SHP77 (cell line): ENCODE measurements at regions not wholly inside any gene's neighbourhood (a gene's known extent, or its start where the extent isn't known, plus 50 kb on each side); places are given as distances from the start of the nearest gene placed in this dataset.
"Not testable (repeated sequence)": the region's sequence is repeated elsewhere in the genome, so short reads cannot be mapped to it uniquely, and the experiment has no call there.

ENCODE experiments used
- DNase-seq, 2 experiments: peaks; one replicate each; lab custom pipeline; 2025; lab: John Stamatoyannopoulos, UW

DNA sequence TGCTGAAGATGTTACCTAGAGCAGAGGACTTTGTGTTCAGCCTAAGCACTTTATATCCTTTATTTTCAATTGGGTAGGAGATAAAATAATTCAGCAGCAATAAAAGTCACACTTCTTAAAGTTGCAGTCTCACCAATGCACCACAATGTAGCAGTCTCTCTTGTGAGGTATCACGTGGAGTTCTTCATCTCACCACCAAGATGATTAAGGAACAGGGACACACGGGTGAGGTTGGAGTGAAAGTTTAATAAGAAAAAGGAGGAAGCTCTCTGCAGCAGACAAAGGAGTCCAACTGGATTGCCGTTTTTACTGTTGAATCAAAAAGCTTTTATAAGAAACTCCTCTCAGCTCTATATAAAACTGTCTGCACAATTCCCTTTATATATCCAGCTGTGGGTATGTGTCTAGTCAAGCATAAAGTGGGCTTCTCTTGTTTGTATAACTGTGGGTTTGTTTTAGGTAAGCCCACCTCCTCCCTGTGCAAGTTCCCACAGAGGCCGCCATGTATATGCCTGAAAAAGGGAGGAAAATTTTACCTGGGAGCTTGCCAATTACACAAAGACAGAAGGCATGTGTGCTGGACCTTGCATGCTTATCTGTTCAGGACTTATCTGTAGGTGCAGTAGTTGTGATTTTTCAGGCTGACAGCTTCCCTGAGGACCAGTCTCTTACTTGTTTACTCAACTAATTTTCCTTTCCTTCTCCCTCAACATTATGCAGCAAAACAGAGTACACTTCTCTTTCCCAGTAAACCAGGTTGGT, 1497.2 kb upstream of the TPTE start:
- DNase-seq = not testable (repeated sequence)

DNA sequence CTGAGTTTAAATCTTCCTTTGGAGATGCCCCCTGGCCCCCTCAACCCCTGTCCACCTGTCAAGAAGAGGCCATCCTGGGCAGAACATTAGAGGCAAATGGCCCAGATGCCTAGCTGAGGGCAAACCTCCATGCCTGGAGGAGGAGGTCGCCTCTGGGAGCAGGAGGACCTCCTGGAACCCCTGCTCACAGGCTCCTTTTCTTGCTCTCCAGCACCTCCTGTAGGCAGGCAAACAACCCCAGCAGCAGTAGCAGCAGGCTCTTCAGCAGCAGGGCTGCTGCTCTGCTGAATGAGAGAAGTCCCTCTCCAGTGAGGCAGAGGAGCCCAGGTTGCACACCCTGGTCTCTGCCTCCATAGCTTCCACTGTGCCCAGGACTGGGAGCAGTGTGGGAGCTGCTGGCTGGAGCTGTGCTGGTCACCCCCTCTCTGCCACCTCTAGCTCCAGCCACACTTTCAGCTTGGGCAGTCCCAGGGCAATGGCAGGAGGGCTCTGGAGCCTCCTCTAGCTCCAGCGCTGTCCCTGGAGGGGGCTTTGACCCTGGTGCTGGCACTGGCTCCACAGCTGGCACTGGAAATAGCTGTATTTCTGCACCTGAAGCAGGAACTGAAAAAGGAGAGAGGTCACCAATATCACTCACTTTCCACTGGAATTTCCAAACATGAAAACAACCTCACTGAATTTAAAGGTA, 1494.5 kb upstream of the TPTE start:
- DNase-seq = not testable (repeated sequence)

DNA sequence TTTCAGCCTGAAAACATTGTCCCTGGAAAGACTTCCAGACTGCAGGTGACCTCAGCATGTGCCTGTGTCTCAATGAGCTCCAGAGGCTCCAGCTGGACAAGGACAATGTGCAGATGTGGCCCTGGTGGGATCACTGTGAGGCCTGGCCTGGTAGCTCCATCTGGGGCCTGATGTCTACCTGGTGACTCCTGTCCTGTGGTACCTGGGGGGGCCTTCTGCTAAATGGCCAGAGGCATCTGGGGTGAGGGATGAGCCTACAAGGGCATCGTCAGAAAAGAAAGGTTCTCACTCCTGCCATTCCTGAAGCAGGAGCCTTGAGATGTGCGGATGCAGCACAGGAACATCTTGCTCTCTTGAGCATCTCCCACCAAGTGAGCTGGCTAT, 1494.0 kb upstream of the TPTE start:
- not testable (repeated sequence) for DNase-seq

GRCh38 chr21:9028624-9029431, 1492.6 kb upstream of the TPTE start:
- DNase-seq = not testable (repeated sequence)

GRCh38 chr21:9030141-9030665, 1491.2 kb upstream of the TPTE start:
- not testable (repeated sequence) for DNase-seq

DNA sequence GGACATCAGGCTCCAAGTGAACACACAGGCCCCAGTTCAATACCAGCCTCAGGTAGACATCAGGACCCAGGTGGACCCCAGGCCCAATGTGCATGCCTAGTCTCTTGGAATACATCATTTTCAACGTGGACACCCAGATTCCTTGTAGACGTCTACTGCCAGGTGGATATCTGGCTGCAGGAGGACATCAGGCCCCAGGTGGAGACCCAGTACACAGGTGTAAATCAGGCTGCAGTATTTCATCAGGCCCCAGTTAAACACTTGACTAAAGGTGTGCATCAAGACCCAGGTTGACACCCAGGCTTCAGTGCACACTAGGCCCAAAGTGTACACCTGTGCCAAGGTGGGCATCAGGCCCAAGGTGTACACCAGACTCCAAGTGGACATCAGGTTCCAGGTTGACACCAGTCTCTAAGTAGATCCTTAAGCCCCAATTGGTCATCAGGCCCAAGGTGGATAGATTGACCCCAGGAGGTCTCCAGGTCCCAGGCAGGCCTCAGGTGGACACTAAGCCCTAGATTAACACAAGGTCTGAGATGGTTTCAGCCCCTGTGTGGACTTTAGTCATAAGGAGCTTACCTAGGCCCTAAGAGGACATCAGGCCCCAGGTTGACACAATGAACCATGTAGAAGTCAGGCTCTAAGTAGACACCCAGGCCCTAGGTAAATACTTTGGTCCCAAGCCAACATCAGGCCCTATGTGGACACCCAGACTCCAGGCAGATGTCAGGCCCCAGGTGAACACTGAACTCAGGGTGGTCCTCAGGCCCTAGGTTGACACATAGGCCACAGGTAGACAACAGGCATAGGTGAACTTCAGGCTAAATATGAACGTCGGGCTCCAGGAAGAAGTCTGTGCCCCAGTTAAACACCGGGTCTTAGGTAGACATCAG, 1489.7 kb upstream of the TPTE start:
- DNase-seq = not testable (repeated sequence)

DNA sequence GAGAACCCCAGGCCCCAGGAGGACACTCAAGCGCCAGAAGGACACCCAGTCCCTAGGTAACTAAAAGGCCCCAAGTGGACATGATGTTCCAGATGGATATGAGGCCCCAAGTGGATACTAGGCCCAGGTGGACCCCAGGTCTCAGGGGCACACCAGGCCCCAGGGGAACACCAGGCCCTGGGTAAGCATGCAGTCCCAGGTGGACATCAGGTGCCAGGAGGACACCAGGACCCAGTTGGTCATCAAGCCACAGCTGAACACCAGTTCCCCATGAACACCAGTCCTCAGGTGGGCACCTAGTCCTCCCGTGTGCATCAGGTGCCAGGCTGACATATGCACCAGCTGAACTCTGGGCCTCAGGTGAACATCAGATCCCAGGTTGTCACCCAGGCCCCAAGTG, 1488.8 kb upstream of the TPTE start:
- not testable (repeated sequence) for DNase-seq

DNA sequence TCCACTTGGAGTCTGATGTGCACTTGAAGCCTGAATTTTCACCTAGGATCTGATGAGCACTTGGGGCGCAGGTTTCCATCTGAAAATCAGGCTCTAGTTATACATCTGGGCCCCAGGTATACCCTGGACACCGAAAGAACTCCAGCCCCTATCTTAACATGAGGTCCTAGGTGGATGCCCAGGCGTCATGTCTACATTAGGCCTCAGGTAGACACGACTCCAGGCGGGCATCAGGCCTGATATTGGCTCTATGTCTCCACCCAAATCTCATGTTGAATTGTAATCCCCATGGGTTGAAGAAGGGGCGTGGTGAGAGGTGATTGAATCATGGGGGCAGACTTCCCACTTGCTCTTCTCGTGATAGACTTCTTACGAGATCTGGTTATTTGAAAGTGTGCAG, 1488.1 kb upstream of the TPTE start:
- DNase-seq = not testable (repeated sequence)

DNA sequence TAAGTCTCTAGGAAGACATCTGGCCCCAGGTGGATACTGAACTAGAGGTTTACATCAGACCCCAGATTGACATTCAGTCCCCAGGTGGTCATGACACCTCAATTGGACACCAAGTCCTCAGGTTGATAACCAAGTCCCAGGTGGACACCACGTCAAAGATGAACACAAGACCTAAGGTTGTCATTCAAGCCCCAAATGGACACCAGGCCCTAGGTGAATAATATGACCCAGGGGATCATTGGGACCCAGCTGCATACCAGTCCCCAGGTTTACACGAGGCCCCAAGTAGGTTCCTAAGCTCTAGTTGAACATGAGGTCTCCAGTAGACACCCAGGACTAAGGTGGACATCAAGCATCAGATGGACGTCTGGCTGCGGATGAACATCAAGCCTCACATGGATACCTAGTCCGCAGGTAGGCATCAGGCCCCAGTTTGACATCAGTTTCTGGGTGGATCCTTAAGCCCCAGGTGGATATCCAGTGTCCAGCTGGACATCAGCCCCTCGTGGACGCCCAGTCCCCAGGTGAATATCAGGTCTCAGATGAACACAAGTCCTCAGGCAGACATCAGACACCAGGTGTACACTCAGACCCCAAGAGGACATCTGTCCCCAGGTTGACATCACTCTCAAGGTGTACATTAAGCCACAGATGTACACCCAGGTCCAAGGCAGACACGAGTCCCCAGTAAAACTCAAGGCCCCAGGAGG, 1486.7 kb upstream of the TPTE start:
- not testable (repeated sequence) for DNase-seq

- DNase-seq = not testable (repeated sequence)
Measured at GRCh38 chr21:9035225-9035624, 1486.2 kb upstream of the TPTE start.

- DNase-seq = not testable (repeated sequence)
Measured at GRCh38 chr21:9035970-9036369, 1485.4 kb upstream of the TPTE start.

DNA sequence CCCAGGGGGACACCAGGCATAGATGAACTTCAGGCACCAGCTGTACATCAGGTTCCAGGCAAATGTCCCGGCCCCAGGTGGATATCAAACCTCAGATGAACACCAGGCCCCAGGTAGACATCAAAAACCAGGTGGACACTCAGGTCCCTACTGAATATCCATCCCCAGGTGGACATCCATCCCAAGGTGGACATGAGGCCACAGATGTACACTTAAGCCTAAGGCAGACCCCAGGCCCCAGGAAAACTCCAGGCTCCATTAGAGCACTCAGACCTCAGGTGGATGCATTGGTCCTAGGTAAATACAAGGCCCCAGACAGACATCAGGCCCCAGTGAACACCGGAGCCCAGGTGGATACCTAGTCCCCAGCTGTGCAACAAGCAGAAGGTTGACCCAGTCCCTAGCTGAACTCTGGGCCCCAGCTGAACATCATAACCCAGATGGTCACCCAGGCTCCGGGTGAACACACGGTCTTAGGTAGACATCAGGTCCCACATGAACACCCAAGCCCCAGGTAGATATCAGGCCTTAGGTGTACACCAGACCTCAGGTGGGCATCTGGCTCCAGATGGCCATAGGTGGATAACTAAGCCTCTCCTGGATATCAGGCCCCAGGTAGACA, 1484.3 kb upstream of the TPTE start:
- not testable (repeated sequence) for DNase-seq

- not testable (repeated sequence) for DNase-seq
Measured at GRCh38 chr21:9037588-9038544, 1483.5 kb upstream of the TPTE start.

GRCh38 chr21:9039520-9040365, 1481.6 kb upstream of the TPTE start:
- not testable (repeated sequence) for DNase-seq

GRCh38 chr21:9040406-9040805, 1481.0 kb upstream of the TPTE start:
- DNase-seq = not testable (repeated sequence)

DNA sequence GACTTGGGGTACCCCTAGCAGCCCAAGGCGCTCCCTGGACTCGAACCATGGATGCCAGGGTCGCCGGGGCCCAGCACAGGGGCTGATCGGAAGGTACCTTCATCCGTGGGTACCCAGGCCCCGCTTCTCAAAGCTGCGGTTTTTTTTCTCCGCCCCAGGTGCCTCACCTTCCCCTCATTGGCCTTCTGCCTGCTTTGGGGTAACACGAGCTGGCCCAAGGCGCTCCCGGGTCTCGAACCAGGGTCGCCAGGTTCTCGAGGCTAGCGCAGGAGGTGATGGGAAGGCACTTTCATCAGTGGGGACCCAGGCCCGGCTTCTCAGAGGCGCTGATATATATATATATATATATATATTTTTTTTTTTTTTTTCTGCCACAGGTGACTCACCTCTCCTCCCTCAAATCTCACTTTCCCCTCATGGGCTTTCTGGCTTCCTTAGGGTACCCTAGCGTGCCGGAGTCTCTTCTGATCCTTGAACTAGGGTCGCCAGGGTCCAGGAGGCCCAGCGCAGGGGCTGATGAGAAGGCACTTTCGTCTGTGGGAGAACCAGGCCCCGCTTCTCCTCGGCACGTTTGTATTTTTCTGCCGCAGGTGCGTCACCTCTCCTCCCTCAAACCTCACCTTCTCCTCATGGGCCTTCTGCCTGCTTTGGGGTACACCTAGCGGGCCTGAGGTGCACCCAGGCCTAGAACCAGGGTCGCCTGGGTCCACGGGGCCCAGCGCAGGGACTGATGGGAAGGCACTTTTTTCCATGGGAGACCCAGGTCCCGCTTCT, 1480.0 kb upstream of the TPTE start:
- DNase-seq = not testable (repeated sequence)

DNA sequence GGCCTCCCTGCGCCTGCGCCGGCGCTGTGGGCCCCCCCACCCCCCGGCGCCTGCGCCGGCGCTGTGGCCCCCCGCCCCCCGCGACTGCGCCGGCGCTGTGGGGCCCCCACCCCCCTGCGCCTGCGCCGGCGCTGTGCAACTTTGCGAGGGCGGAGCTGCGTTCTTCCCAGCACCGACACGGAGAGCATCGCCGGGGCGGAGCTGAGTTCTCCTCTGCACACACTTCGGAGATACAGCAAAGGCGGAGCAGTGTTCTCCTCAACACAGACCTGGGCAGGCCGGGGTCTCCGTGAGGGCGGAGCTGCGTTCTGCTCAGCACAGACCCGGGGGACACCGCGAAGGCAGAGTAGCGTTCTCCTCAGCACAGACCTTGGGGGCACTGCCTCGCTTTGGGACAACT, 1478.3 kb upstream of the TPTE start:
- not testable (repeated sequence) for DNase-seq
